ENCODE measurements at regions not wholly inside any gene's neighbourhood (a gene's known extent, or its start where the extent isn't known, plus 50 kb on each side); places are given as distances from the start of the nearest gene placed in this dataset.

DNA sequence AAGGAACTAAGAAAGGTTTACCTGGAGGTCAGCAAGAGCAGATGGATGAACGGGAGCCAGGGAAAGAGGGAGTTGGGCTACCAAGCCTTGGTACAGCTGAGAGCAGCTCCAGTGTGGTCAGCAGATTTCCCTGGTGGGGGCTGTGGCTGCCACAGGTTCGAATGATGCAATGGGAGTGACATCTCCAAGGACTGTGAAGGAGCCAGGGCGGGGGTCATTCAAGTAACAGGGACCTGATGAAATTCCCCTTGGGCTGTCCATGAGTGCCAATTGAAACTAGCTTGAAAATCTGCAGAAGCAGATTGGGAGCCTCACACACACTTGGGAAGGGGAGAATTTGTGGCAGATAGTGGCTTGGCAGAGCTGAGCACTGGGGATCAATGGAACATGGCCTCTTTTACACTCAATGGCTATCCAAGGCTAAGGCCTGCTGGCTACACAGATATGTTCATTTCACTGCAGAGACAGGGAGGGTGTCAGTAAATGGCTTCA is 247.0 kb upstream of the ECI2 start:
- no peak overlapping the region for H3K27ac Mint-ChIP-seq
- no peak overlapping the region for H3K4me3 Mint-ChIP-seq
- H3K36me3 Mint-ChIP-seq (ENCODE audit: low read depth): peaks cover 4% of the 10 kb centered on the region
- no peaks in the 10 kb centered on the region for H3K27me3 Mint-ChIP-seq
- no peaks in the 10 kb centered on the region for H3K4me1 Mint-ChIP-seq
- peaks cover 24% of the 10 kb centered on the region for H3K9me3 Mint-ChIP-seq
- CTCF ChIA-PET: no interaction called here
- DNase-seq: no peak
- POLR2A ChIA-PET: no interaction called here

DNA sequence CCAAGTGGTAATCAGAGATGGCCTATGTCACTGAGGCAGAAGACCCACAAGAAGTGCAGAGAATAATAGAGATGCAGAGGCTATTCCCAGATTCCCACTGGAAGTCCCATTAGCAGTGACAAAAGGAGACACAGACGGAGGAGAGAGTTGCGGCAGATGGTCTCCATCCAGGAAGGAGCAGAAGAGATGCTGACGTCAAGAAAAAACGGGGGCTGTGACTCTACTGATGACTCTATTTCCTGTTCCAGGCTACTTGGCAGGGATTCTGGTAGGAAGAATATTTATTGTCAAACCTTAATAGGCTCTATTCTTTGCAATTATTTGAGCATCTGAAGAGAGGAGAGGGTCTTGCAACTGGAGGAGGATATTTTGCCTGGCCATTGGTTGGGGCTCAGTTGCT is 246.0 kb upstream of the ECI2 start:
- ChIA-PET CTCF (no interaction called here), POLR2A (no interaction called here)
- no peak for DNase-seq
- Mint-ChIP-seq H3K4me3 (no peak overlapping the region), H3K36me3 (ENCODE audit: low read depth) (peaks cover 4% of the 10 kb centered on the region), H3K9me3 (peaks cover 24% of the 10 kb centered on the region), H3K27me3 (no peaks in the 10 kb centered on the region), H3K27ac (no peak overlapping the region), H3K4me1 (no peaks in the 10 kb centered on the region)

DNA sequence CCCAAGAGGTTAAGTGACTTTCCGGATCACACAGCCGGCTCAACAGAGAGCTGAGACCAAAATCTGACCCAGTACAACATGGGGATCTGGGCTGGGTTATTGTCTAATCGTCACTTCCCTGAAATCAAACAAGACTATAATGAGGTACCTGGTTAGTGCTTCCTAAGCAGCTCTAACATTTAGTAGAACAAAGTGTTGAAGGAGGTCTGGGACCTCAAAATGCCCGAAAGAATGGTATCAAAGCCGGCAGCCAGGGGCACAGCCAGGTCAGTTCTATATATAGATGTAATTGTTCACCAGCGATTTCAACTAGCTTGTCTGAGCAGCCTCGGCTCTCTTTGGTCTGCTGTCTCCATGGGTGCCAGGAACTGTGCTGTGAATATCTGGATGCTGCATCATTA is 245.5 kb upstream of the ECI2 start:
- H3K27me3 Mint-ChIP-seq: no peaks in the 10 kb centered on the region
- ChIA-PET POLR2A (no interaction called here), CTCF (no interaction called here)
- H3K36me3 Mint-ChIP-seq (ENCODE audit: low read depth): peaks cover 4% of the 10 kb centered on the region
- H3K4me3 Mint-ChIP-seq: no peak overlapping the region
- H3K9me3 Mint-ChIP-seq: peaks cover 24% of the 10 kb centered on the region
- no peak for DNase-seq
- H3K27ac Mint-ChIP-seq: no peak overlapping the region
- no peaks in the 10 kb centered on the region for H3K4me1 Mint-ChIP-seq

DNA sequence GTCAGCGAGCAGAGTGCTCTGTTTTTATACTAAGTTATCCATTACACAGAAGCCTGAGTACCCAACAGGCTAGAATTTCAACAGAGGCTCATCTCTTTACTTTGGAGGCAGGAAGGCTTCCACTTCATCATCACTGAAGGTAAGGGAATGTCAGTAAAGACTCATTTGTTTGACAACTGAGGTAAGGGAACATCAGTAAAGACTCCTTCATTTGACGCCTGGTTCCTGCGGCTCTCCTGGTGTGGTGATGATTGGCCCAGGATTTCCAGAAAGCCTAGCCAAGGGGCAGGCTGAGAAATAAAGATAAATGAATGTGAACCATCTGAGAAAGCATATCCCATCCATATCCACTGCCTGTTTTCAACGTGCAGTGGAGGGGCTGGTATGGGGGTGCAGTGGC is 244.6 kb upstream of the ECI2 start:
- H3K4me3 Mint-ChIP-seq: no peak overlapping the region
- H3K27me3 Mint-ChIP-seq: no peaks in the 10 kb centered on the region
- POLR2A ChIA-PET: no interaction called here
- no peaks in the 10 kb centered on the region for H3K4me1 Mint-ChIP-seq
- peaks cover 19% of the 10 kb centered on the region for H3K9me3 Mint-ChIP-seq
- CTCF ChIA-PET: no interaction called here
- DNase-seq: no peak
- no peak overlapping the region for H3K27ac Mint-ChIP-seq
- H3K36me3 Mint-ChIP-seq (ENCODE audit: low read depth): peaks cover 4% of the 10 kb centered on the region

DNA sequence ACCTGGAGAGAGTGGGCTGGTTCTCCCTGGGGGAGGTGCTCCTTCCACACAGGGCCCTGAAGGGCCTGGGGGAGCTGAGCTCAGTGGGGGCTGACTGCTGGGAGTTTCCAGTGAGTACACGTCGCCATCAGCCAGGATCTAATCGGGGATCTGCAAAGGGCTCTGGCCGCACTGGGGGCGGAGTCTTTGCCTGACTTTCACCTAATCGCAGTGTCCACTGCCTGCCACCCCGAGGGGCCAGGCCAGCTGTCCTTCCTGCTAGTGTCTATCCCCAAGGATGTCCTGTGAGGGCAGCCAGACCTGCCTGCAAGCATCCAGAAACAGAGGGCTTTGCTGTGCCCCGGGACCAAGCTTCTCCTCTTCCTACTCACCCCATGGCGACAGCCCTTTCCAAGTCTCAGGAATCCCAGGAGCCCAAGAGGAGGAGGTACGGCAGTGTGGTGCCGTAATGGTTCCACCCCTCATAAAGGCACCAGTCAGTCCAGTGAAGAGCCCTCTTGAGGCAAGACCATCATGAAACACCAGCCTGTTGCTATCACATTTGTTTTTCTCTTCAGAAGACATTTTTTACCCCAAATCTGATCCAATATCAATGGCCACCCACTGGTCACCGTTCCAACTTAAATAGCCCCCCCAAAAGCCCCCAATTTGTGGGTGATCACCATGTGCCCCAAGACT is 243.1 kb upstream of the ECI2 start:
- Mint-ChIP-seq H3K4me1 (no peaks in the 10 kb centered on the region), H3K36me3 (ENCODE audit: low read depth) (peaks cover 4% of the 10 kb centered on the region), H3K4me3 (no peak overlapping the region), H3K9me3 (peaks cover 9% of the 10 kb centered on the region), H3K27me3 (no peaks in the 10 kb centered on the region), H3K27ac (no peak overlapping the region)
- CTCF ChIA-PET: no interaction called here
- no peak for DNase-seq
- POLR2A ChIA-PET: no interaction called here

DNA sequence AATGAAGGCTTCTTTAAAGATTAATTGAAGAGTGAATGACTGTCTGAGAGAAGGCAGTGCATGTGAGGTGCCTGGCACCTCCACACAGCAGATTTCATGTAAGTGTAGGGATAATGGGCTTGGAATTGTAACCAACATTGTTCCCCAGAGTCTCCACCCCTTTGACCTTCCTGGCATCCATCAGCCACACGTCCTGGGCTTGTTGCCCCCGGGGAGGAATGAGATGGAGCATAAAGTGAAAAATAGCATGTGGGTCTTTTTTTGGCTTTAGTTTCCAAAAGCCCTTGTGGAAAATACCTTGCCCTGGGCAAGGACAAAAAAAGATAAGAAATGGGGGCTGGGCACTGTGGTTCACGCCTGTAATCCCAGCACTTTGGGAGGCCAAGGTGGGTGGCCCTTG is 242.2 kb upstream of the ECI2 start:
- no peak for DNase-seq
- Mint-ChIP-seq H3K4me1 (no peaks in the 10 kb centered on the region), H3K36me3 (ENCODE audit: low read depth) (no peaks in the 10 kb centered on the region), H3K9me3 (peaks cover 8% of the 10 kb centered on the region), H3K4me3 (no peak overlapping the region), H3K27me3 (no peaks in the 10 kb centered on the region), H3K27ac (no peak overlapping the region)
- ChIA-PET POLR2A (no interaction called here), CTCF (no interaction called here)

DNA sequence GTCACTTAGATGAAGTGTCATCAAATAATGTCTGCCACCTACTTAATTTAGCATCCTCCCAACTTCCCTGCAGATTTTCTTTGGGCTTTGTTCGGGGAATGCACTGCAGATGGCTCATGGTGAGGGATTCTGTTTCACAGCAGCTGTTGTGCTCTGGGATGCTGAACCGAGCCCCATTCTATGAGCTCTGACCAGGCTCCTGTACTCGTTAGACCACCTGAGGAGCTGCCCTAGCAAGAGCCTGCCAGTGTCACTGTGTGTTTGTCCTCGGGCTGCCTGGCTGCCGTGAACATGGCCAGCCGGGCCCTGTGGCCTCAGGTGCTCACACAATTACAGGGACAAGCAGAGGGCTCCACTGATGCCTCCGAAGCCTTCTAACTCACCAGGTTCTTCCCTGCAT is 238.8 kb upstream of the ECI2 start:
- no peaks in the 10 kb centered on the region for H3K4me1 Mint-ChIP-seq
- DNase-seq: no peak
- ChIA-PET CTCF (no interaction called here), POLR2A (no interaction called here)
- no peaks in the 10 kb centered on the region for H3K36me3 Mint-ChIP-seq (ENCODE audit: low read depth)
- H3K27me3 Mint-ChIP-seq: no peaks in the 10 kb centered on the region
- H3K9me3 Mint-ChIP-seq: no peaks in the 10 kb centered on the region
- H3K4me3 Mint-ChIP-seq: no peak overlapping the region
- H3K27ac Mint-ChIP-seq: no peak overlapping the region

DNA sequence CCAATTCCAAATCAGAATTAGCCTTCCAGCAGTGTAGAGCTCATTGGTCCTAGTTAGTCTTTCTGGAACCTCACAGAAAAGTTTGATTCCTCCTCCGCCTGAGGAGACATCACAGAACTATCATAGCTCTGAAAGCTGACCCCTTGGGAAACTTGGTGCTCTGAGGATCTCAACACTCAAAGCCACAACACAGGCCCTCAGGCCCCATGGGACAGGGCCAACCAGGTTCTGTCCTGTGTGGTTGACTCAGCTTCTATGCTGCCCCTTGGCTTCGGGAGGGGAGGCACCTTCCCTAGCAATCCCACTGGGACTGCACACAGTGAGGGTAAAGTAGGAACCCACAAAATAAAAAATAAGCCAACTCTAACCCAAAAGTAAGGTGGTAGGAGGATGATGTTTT is 237.5 kb upstream of the ECI2 start:
- Mint-ChIP-seq H3K9me3 (no peaks in the 10 kb centered on the region), H3K27ac (no peak overlapping the region), H3K27me3 (no peaks in the 10 kb centered on the region), H3K36me3 (ENCODE audit: low read depth) (no peaks in the 10 kb centered on the region), H3K4me1 (no peaks in the 10 kb centered on the region), H3K4me3 (no peak overlapping the region)
- POLR2A ChIA-PET: no interaction called here
- no peak for DNase-seq
- CTCF ChIA-PET: no interaction called here

DNA sequence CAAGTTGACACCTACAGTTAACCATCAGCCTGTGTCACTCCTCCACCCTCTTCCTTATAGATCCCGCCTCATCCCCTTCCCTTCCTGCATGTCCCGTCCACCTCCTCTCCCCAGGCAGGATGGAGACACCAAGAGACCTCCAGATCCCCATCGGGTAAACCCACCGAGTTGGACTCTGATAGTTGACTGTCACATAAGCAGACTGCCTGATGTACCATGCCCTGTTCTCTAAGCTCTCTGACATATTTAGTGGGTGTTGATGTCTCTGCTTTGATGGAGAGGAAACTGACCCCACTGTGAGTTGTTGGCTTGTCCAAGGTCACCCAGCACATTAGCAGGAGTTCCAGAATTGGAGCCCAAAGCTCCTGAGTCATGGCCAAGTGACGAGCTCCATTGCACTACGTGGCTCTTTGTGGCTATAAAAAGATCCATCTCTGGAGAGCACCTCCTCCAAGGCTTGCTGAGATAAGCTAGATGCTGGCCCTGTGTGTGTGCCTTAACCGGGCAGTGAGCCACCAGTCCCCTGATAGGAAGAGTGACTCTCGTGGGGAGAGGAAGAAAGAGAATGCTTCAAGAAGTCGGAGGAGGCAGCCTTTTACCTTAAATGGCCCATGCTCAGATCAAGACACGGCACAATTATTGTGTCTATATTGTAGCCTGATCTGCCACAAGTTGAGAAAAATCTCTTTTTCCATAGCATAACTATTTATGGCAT is 236.0 kb upstream of the ECI2 start:
- Mint-ChIP-seq H3K27ac (no peak overlapping the region), H3K9me3 (no peaks in the 10 kb centered on the region), H3K4me3 (no peak overlapping the region), H3K36me3 (ENCODE audit: low read depth) (no peaks in the 10 kb centered on the region), H3K27me3 (no peaks in the 10 kb centered on the region), H3K4me1 (no peaks in the 10 kb centered on the region)
- ChIA-PET CTCF (no interaction called here), POLR2A (no interaction called here)
- no peak for DNase-seq

DNA sequence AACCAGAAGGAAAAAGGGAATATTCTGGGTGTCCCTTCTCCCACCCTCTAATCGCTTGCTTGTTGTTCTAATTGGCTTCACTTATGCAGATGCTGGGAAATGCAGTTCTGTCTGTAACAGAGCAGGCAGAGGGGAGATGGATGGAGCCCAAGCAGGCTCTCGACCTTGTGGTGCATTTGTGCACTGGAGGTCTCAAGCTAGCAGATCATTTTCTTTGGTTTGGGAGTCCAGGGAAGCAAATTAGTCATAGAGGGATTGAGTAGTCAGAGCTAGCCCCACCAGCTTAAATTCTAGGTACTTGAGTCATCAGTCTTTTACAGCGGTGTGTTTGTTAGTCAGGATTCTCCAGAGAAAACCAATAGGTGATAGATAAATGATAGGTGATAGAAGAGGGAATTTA is 234.7 kb upstream of the ECI2 start:
- Mint-ChIP-seq H3K27ac (no peak overlapping the region), H3K27me3 (no peaks in the 10 kb centered on the region), H3K36me3 (ENCODE audit: low read depth) (no peaks in the 10 kb centered on the region), H3K4me3 (no peak overlapping the region), H3K4me1 (no peaks in the 10 kb centered on the region), H3K9me3 (no peaks in the 10 kb centered on the region)
- ChIA-PET CTCF (no interaction called here), POLR2A (no interaction called here)
- no peak for DNase-seq

DNA sequence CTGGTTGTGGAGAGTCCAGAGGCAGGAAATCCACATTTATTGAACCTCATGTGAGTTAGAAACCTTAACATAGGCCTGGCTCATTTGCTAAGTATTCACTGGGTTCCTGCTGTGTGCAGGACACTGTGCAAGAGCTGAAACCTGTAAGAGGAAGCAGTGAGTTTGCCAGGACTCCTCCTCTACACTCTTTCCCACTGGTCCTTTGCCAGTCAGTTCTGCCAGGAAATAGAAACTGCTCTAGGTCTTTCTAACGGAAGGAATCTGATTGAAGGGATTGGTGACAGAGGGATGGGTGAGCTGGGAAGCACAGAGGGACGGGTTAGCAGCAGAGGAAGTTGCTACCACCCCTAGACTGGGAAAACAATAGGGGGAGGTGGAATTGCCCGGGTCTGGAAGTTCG is 234.2 kb upstream of the ECI2 start:
- no peak for DNase-seq
- Mint-ChIP-seq H3K27ac (no peak overlapping the region), H3K4me3 (no peak overlapping the region), H3K27me3 (no peaks in the 10 kb centered on the region), H3K36me3 (ENCODE audit: low read depth) (no peaks in the 10 kb centered on the region), H3K4me1 (no peaks in the 10 kb centered on the region), H3K9me3 (no peaks in the 10 kb centered on the region)
- POLR2A ChIA-PET: no interaction called here
- CTCF ChIA-PET: no interaction called here

DNA sequence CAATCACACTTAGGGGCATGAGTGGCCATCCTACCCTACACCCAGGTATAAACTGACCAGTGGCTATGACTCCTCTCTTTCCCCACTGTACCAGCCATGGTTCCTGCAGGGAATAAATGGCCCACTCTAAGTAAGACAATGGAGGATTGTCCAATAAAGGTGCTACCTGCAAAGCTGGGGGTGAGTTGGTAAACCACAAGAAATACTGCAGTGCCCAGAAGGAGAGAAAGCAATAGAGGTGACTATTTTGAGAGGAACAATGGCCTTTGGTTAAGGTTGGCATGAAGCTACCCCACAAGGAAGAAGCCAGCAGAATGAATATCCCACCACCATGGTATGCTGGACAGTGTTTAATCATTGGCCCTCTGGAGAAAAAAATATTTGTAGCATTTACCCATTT is 233.3 kb upstream of the ECI2 start:
- Mint-ChIP-seq H3K4me1 (peaks cover 4% of the 10 kb centered on the region), H3K4me3 (no peak overlapping the region), H3K27ac (no peak overlapping the region), H3K9me3 (no peaks in the 10 kb centered on the region), H3K27me3 (no peaks in the 10 kb centered on the region), H3K36me3 (ENCODE audit: low read depth) (no peaks in the 10 kb centered on the region)
- ChIA-PET POLR2A (no interaction called here), CTCF (no interaction called here)
- DNase-seq: no peak

DNA sequence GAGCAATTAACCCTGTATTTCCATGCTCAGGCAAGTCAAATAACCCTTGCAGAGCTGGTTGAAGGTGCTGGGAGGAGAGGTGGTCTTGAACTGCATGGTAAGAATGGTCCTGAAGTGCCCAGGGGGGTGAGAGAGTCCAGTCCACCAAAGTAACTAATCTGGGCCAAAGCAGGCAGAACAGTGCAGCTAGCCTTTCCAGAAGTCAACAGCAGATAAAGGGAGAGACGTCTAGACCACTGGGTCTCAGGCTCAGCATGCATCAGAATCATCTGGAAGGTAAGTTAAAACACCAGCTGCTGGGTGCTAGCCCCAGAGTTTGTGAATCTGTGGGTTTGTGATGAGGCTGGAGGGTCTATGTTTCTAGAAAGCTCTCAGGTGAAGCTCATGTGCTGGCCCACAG is 232.3 kb upstream of the ECI2 start:
- H3K9me3 Mint-ChIP-seq: no peaks in the 10 kb centered on the region
- H3K36me3 Mint-ChIP-seq (ENCODE audit: low read depth): no peaks in the 10 kb centered on the region
- H3K4me3 Mint-ChIP-seq: no peak overlapping the region
- no peaks in the 10 kb centered on the region for H3K27me3 Mint-ChIP-seq
- ChIA-PET POLR2A (no interaction called here), CTCF (no interaction called here)
- peaks cover 4% of the 10 kb centered on the region for H3K4me1 Mint-ChIP-seq
- no peak for DNase-seq
- H3K27ac Mint-ChIP-seq: no peak overlapping the region

DNA sequence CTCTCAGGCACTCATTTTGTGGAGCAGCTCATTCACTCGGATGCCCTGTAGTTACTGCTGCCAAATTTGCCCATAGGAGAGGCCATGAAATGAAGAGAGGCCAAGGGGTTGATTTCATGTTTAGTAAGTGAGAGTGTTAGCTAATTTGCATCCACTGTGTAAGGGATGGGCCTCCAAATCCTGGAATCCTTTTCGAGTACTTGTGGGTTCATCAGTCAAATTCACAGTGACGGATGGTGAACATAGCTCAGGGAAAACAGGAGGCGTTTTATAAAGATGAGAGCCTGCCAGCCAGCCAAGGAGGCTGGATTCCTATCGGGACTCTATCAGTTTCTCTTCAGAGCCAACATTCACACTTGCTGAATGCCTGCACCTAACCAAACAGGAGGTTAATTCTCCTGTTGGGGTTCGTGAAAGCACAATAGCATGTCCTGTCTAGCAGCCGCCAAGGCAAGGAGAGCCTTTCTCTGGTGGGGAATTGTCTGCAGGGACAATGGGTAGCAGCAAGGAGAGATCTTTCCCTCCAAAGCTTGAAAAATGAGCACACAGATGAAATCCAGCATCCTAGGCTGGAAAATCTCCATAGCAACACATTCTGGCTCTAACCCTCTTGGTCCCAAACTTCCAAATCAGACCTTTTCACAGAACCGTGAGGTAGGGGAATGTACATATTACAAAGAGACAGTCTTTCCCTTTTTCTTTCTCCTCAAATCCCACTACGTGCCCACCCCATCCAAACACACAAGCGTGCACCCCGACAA is 231.4 kb upstream of the ECI2 start:
- POLR2A ChIA-PET: no interaction called here

More for the DNA sequence above, 231.4 kb upstream of the ECI2 start:
- Mint-ChIP-seq H3K4me1 (peaks cover 4% of the 10 kb centered on the region), H3K9me3 (no peaks in the 10 kb centered on the region), H3K27ac (no peak overlapping the region), H3K27me3 (no peaks in the 10 kb centered on the region), H3K36me3 (ENCODE audit: low read depth) (no peaks in the 10 kb centered on the region), H3K4me3 (no peak overlapping the region)
- CTCF ChIA-PET: no interaction called here
- no peak for DNase-seq
